Activated T-cell treated with anti-CD3 and anti-CD28 coated beads for 48 hours (primary cell): ENCODE measurements at regions not wholly inside any gene's neighbourhood (a gene's known extent, or its start where the extent isn't known, plus 50 kb on each side); places are given as distances from the start of the nearest gene placed in this dataset.
"Not testable (repeated sequence)": the region's sequence is repeated elsewhere in the genome, so short reads cannot be mapped to it uniquely, and the experiment has no call there.

Source experiments
- DNase-seq: peaks from one replicate; pipeline ENCODE4 v3.0.0-alpha.2; 2020; ENCODE audit warnings: low read depth

DNA sequence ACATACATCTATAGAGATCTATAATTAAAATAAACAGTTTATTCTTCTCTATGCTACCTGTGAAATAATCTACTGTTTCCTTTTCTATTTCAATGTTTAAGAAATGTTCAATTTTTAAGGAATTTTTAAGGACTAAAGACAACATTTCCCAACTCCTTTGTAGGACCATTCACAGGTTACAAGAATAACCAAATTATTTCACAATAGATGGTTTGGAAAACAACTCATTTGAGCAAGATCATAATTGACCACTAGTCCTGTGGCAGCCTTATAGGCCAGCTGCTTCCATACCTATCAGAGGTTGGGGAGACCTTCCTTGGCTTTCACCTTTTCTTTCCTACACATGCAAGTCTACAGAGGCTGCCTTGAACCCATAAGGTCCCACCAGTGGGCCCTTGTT lies 193.7 kb downstream of the TTC39B start:
- DNase-seq: no peak

DNA sequence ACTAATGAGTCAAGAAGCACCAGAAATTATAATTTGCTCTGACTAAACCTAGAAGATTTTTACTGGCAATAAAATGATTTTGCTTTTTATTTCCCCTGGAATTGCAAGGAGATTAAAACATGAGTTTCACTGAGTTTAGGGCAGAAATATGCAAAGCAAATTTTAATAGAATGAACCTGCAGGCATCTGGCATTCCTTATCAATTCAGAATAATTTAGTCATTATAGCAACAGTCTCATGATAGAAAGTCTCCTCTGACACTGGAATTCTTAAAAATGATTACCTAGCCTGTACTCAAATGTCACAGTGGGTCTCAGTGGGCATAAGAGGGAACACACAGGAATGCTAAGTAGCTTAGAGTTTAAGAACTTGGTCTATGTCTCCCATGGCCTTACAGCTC lies 195.9 kb downstream of the TTC39B start:
- no peak for DNase-seq

DNA sequence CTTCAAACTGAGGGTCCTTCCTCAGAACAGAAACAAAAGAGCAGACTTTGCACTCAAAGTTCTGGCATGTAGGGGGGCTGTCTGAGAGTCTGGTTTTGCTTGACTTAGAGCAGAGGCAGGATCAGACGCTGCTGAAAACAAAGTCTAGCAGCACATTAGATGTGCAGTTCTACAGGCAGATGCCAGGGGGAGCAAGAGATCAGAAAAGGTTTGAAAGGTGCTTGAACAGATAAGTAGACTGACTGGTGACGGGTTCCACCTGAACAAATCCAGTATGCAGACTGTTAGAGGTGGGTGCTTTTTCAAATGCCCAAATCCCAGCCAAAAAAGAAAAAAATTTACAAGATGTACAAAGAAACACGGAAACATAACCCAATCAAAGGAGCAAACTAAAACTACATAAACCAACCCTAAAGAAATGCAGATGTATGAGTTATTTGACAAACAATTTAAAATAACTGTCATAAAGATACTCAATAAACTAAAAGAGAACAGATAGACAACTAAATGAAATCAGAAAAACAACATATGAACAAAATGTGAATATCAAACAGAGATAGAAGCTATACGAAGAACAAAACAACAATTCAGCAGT lies 194.7 kb upstream of the FREM1 start:
- DNase-seq: no peak

DNA sequence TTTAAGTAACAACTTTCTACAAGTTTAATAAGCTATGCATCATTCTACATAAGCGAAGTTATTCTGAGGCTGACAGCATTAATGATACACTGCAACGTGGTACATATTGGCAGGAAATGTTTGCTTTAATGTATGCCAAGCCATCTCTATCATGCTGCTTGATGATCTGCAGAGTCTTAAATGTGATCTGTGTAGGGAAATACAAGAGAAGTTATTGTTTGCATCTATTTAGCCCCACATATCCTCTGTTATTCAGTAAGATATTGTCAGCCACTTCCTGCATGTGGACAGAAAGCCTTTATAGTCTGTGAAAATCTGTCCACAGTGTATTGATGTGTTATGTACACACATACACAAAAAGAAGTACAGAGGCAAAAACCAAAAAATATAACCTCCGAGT lies 193.1 kb upstream of the FREM1 start:
- DNase-seq: no peak

DNA sequence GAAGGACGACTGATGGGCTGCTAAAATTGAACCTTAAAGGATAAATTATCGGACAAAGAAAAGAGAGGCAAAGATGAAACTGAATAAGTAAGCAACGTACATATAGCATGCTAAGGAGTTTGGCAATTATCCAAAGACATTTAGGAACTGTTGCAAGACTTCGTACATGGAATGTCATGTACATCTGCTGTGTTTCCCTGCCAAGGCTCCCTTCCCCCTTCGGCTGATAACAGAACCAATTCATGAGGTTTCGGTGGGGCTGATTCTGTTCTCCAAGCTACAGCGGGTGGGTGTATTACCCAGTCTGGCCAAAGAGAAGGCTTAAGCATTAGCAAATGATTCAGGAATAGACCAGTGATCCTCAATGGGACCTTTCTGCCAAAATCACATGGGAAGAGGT lies 190.9 kb upstream of the FREM1 start:
- no peak for DNase-seq

DNA sequence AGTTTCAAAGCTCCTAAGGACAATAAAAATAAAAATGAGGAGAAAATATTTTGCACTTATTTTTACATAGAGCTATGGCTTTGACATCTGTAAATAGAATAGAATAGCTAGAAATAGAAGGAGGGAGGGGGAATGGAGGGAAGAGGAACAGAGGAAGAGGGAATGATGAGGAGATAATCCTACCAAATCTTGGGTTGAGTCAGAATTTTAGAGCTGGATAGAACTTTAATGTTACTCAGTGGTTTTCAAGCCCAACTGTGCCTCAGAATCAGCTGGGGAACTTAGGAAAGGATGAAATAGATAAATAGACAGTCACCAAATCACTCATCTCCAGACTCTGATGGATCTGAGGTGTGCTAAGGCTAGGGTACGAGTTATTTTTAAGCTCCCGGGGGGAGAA lies 190.3 kb upstream of the FREM1 start:
- no peak for DNase-seq

DNA sequence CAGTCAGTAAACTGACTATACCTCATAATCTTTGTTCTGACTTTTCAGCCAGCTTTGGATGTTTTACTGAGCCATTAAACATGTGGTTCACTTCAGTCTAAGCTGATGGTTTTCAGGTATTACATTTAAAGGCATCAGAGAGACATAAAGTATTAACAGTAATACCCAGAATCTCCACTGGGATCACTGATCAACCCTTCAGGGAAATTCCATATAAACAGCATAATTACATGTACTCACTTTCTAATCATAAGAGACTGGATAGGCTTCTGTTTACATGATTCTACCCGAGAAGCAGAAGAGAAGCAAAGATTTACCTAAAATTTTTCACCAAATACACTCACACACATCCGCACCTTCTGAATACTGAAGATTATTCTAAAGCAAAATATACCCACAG lies 186.7 kb upstream of the FREM1 start:
- DNase-seq: no peak

DNA sequence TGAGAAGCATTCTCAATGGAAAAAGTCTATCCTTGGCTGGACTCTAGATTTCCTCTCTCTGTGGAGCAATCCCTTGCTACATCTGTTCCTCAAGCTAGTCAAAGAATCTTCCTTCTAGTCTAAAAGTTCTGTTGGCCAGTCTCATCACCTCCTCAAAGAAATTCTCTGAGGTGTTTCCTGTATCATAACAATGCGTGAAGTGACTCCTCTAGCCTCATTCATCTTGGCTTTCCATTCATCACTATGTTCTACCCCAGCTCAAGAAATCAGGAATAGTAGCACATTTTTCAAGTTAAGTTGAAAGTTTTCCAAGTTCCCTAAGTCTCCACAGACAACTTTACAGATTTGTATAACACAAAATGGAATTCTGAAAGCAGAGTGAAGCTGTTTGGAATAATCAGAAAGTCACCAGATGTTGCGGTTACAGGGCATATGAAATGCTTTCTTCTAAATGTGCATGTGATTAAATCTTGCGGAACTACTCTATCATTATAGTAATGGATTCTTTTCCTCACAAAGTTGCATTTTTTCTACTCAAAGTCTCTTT lies 176.6 kb upstream of the FREM1 start:
- DNase-seq: no peak

DNA sequence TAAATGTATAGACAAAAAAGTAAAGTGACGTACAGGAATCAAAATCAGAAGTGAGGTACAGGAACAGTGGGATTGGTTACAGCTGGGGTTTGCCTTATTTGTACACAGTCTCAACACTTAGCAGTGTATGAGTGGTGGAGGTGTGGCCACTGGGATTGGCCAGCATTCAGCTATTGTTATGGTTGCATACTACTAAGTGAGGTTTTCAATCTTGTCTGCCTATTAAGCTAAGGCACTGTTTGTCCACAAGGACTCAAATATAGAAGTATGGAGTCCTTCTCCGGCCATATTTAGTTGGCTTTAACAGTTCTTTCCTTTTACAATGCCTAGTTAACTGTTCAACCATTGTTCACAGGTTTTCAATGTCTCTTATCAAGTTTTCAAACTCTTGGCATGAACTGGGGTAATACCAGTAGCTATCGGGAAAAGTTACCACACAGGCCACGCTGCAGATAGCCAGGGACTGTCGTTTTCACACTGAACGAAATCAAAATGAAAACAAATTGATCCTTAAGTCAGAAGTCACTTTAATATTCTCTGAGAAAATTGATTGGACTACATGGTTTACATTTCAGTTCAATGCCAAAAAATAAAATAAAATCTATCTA lies 176.0 kb upstream of the FREM1 start:
- DNase-seq: no peak

DNA sequence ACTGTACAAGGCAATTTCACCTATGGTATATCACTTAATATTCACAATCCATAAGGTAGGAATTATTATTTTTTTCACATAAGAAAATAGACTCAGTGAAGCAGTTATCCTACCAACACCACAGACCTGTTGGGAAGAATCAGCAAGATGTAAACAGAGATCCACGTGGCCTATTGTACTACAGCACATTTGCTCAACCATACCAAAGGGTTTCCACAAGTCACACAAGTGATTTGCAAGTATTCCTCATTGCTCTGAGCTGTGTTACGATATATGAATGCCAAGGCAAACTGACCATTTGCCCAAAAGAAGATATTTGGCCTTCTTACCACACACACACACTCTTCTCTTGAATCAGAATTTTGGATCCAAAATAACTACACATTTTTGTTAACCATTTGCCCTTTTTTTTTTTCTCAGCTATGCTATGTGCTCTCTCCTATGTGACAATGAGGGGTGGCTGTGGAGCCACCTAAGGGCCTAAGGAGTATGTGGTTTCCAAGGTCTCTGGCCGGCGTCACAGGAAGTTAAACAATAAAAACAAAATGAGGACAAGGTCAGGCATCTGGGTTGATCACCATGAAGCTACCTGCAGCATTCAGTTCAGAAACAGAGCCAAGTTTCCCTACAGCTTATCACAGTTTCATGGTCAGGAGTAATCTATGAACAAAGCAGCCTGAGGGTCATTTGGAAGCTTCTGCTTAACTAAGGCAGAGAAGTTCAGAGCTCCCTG lies 171.0 kb upstream of the FREM1 start:
- no peak for DNase-seq

DNA sequence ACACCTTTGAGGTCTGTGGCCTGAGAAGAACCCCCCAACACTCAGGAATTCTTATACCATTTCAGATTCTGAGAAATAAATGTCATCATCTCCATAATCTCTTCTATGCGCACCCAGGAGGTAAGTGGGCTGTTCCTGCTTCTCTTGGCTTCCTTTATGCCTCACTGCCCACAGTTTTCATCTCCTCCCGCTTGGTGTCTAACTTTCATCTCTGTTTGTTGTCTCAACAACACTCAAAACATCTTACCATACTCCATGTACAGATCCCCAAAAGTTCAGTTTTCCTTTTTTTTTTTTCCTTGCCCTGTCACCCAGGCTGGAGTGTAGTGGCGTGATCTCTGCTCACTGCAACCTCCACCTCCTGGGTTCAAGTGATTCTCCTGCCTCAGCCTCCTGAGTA lies 170.2 kb upstream of the FREM1 start:
- DNase-seq: no peak

DNA sequence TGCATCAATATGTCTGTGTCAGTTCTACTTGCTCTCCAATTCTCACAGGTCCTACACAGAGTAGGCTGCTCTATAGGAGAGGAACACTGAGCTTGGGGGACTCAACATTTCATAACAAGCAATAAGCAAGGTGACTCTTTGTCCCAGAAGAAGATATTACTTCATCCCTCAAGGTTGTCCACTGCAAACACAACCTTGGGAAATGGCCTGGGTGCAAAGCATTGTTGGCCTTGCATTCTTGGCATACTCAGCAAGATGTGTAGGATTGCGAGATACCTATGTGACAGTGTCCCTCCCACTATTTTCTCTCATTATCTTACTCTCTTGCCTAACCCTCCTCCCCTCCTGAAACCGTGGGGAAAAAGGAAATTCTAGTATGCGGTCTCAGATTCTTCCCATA lies 169.8 kb upstream of the FREM1 start:
- DNase-seq: no peak

DNA sequence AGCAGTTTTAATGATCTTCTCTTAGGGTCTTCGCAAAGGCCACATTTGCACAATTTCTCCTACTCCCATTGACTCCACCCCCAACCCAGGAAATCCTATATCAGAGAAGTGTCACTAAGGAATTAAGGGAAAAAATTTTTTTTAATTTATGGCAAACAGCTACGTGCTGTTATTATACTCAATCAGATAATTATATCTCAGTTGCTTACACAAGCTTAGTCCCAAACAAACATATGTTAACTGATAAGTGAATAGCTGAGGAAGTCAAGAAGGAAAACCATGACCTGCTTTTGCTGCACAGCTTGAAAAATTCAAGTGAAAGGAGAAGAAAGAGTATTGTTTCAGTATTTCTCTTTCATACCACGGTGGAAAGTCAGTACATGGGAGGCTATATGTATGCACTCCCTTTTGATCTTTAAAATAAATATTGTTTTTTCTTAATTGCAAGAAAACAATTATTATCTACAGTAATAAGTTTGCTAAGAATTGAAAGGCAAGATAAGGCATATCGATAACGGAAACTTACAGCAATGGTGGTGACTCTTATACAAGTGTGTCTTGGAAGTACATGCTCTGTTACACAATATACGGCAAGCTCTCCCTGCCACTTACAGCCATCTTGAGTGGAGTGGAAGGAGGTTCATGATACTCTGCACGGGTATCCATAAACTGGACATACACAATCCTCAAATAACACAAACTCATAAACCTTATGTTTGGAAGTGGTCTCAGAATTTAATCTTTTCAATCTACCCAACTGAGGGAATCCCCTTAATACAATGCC lies 167.9 kb upstream of the FREM1 start:
- no peak for DNase-seq

DNA sequence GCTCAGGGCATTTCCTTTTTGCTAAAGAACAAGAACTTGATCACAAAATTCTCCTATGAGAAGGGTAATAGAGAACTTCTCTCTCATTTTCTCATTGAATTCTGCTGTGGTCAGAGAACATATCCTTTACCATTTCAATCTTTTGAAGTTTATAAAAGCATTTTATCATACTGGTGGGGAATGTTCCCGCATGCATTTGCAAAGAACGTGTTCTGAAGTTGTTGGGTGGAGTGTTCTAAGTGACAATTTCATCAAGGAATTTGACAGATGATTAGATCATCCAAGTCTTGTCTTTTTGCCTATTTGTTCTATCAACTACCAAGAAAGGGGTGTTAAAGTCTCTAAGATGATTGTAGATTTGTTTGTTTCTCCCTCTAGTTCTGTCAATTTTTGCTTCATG lies 163.4 kb upstream of the FREM1 start:
- no peak for DNase-seq

DNA sequence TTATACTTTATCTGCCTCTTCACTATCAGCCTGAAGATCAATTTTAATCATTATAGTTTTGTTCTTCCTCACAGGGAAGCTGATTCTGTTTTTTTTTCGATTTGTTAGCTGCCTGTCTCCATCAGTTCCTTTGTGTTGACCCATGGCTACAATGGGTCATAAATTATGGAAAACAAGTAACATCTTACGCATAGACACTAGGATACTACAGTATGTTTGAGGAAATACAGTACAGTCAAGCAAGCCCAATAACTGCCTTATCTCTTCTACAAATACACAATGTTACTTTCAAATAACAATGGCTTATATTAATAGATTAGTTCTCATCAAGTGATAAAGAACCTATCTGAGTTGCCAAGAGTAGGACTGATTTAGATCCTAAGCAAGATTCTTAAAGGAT lies 160.5 kb upstream of the FREM1 start:
- no peak for DNase-seq

DNA sequence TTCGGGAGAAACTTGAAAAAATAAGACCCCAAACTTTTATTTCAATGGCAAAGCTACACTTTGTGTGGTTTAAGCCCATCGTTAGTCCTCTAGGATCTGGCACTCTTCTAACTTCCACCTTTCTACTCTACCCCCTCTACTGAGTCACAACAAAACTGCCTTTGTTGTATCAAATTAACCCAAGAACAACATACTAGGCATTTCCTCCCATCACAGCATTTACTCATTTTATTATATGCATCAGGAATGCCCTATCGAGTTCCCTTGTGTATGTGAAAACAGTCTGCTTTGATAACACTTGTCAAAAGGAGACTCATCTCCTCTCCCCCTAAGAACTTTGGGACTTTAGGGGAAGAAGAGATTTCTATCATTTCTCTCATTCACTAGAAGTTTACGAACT lies 158.9 kb upstream of the FREM1 start:
- no peak for DNase-seq

DNA sequence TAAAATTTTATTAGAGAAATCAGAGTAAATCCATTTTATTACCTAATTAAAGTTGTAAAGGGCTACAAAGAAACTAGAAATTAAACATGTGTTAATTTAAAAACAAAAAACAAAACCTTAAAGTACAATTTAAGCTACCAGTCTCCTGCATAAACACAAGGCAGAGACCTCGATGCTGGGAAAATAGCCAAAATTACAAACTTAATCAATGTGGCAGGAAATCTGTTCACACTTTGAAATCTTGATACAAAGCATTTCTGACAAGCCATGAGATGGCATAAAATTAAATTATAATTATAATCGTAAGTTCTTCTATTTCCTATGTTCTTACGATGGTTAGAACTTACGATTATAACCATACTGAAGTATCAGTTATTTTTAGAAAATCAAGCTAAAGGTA lies 158.0 kb upstream of the FREM1 start:
- no peak for DNase-seq

DNA sequence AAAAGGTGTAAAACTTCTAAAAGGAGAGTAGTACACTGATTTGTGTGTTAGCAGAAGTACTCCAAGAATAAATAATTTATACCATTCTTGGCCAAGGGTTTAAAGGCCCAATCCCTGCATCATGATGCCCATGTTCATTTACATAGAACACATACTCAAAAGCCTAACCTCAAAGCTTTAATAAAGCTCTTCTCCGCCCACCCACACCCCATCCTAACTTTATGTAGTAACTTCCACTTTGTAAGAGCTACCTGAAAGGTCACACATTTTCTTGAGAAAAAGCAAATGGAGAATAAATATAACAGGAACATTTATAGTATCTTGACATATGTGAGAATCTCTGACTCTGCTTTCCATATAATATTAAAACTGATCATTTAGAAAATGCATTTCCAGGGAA lies 148.8 kb upstream of the FREM1 start:
- DNase-seq: no peak

DNA sequence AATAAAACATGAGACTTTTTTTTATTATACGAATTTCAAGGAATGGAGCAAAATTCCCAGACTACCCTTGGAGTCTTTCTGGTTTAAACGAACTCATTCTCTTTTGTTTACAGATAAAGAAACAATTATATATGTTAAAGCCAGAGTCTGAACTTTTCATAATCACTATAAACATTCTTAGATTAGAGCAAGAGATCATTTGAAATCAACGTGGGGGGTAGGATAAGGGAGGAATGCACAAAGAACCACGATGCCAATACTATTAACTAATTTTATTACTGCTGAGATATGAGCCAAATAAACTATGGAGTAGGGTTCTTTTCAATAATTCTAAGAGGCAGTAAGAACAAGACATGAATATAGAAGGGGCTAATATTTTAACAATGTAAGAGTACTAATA lies 148.0 kb upstream of the FREM1 start:
- DNase-seq: no peak

DNA sequence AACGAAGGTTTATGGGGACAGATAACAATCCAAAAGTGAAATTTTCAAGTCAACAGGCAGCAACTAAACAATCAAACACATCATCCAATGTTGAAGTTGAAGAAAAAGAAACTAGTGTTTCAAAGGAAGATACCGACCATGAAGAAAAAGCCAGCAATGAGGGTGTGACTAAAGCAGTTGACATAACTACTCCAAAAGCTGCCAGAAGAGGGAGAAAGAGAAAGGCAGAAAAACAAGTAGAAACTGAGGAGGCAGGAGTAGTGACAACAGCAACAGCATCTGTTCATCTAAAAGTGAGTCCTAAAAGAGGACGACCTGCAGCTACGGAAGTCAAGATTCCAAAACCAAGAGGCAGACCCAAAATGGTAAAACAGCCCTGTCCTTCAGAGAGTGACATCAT lies 145.1 kb upstream of the FREM1 start:
- not testable (repeated sequence) for DNase-seq

DNA sequence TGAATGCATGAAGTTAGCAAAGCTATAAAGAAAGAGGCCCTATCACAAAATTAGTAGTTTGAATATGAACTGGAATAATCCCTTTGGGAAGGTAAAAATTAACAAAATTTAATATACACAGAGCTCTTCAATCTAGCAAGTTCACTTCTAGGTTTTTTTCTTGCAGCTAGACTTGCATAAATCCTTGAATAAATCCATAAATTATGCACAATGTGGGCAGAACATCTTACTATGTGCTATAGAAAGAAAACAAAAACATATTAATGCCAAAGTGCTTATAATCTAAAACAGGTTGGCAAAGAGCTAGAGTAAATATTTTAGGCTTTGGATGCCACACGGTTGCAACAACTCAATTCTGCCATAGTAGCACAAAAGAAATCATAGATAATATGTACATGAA lies 138.5 kb upstream of the FREM1 start:
- DNase-seq: no peak

DNA sequence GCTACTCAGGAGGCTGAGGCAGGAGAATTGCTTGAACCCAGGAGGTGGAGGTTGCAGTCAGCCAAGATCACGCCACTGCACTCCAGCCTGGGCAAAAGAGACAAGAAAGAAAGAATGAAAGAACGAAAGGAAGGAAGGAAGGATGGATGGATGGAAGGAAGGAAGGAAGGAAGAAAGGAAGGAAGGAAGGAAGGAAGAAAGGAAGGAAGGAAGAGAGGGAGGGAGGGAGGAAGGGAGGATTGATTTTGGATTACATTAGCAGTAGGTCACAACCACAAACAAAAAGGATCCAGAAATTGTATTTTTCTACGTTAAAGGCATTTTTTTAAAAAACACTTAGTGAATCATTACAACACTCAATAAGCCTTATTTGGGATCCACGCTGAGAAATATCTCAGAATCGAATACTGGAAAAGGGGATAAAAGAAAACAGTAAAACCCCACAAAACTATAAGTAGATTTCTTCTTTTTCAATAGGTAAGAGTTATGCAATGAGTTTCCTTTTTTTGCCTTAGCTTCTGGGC lies 136.9 kb upstream of the FREM1 start:
- no peak for DNase-seq

DNA sequence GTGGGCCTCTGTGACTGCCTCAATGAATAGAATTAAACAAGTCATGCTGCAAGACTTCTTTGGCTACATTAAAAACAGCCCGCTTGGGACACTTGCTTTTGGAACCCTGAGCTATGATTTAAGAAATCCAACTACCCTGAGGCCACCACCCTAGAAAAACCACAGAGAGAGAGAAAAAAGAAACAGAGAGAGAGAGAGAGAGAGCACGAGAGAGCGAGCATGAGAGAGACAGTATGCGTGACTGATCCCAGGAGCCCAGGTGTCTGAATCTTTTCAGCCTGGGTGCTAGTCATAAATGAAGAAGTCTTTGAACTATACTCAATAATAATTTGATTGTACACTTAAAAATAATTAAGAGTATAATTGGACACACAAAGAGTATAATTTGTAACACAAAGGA lies 123.1 kb upstream of the FREM1 start:
- no peak for DNase-seq
